ENCODE measurements at regions not wholly inside any gene's neighbourhood (a gene's known extent, or its start where the extent isn't known, plus 50 kb on each side); places are given as distances from the start of the nearest gene placed in this dataset.
"Not testable (repeated sequence)": the region's sequence is repeated elsewhere in the genome, so short reads cannot be mapped to it uniquely, and the experiment has no call there.

GRCh38 chr20:33908336-33908735 is 85.4 kb upstream of the RALY start:
- no peak for DNase-seq (ENCODE audit: extremely low read depth, low read depth)

GRCh38 chr20:33908868-33909267 is 84.8 kb upstream of the RALY start:
- no peak for DNase-seq (ENCODE audit: extremely low read depth, low read depth)

- DNase-seq (ENCODE audit: extremely low read depth, low read depth): peak; percentile 23
Observed at GRCh38 chr20:33909331-33909921, 84.3 kb upstream of the RALY start.

- DNase-seq (ENCODE audit: extremely low read depth, low read depth): no peak
Observed at GRCh38 chr20:33910056-33910455, 83.7 kb upstream of the RALY start.

- no peak for DNase-seq (ENCODE audit: extremely low read depth, low read depth)
Observed at GRCh38 chr20:33910529-33911327, 83.0 kb upstream of the RALY start.

GRCh38 chr20:33914919-33915318 is 78.8 kb upstream of the RALY start:
- no peak for DNase-seq (ENCODE audit: extremely low read depth, low read depth)

GRCh38 chr20:33915726-33916331 is 77.9 kb upstream of the RALY start:
- peak; percentile 22 for DNase-seq (ENCODE audit: extremely low read depth, low read depth)

GRCh38 chr20:33916768-33917167 is 76.9 kb upstream of the RALY start:
- DNase-seq (ENCODE audit: extremely low read depth, low read depth): no peak

- DNase-seq (ENCODE audit: extremely low read depth, low read depth): no peak
Observed at GRCh38 chr20:33917831-33918525, 75.7 kb upstream of the RALY start.

GRCh38 chr20:33918662-33919061 is 75.0 kb upstream of the RALY start:
- DNase-seq (ENCODE audit: extremely low read depth, low read depth): no peak

GRCh38 chr20:33919653-33920052 is 74.1 kb upstream of the RALY start:
- no peak for DNase-seq (ENCODE audit: extremely low read depth, low read depth)

GRCh38 chr20:33922224-33922623 is 71.5 kb upstream of the RALY start:
- no peak for DNase-seq (ENCODE audit: extremely low read depth, low read depth)

GRCh38 chr20:33923740-33924139 is 70.0 kb upstream of the RALY start:
- no peak for DNase-seq (ENCODE audit: extremely low read depth, low read depth)

- no peak for DNase-seq (ENCODE audit: extremely low read depth, low read depth)
Observed at GRCh38 chr20:33925867-33926266, 67.8 kb upstream of the RALY start.

- no peak for DNase-seq (ENCODE audit: extremely low read depth, low read depth)
Observed at GRCh38 chr20:33926425-33926824, 67.3 kb upstream of the RALY start.

- DNase-seq (ENCODE audit: extremely low read depth, low read depth): no peak
Observed at GRCh38 chr20:33927724-33928123, 66.0 kb upstream of the RALY start.

GRCh38 chr20:33929917-33930316 is 63.8 kb upstream of the RALY start:
- DNase-seq (ENCODE audit: extremely low read depth, low read depth): no peak

- peak; percentile 47 for DNase-seq (ENCODE audit: extremely low read depth, low read depth)
Observed at GRCh38 chr20:33933469-33933909, 60.2 kb upstream of the RALY start.

GRCh38 chr20:33936656-33937055 is 57.1 kb upstream of the RALY start:
- DNase-seq (ENCODE audit: extremely low read depth, low read depth): no peak

GRCh38 chr20:33939031-33939430 is 54.7 kb upstream of the RALY start:
- DNase-seq (ENCODE audit: extremely low read depth, low read depth): not testable (repeated sequence)

GRCh38 chr20:33940666-33941065 is 53.0 kb upstream of the RALY start:
- DNase-seq (ENCODE audit: extremely low read depth, low read depth): no peak
